ENCODE measurements at regions not wholly inside any gene's neighbourhood (a gene's known extent, or its start where the extent isn't known, plus 50 kb on each side); places are given as distances from the start of the nearest gene placed in this dataset.

GRCh38 chr3:19070325-19070724 is 78.0 kb upstream of the KCNH8 start:
- H3K4me1 Mint-ChIP-seq (ENCODE audit: low read depth): no peaks in the 10 kb centered on the region
- H3K27ac Mint-ChIP-seq: no peak overlapping the region
- no peaks in the 10 kb centered on the region for H3K36me3 Mint-ChIP-seq (ENCODE audit: low read depth)
- POLR2A ChIA-PET: no interaction called here
- no peak for ATAC-seq
- intact Hi-C loops (cut with micrococcal nuclease): no loop called here
- no peaks in the 10 kb centered on the region for H3K27me3 Mint-ChIP-seq
- CTCF ChIA-PET: no interaction called here
- H3K4me3 Mint-ChIP-seq: no peak overlapping the region
- no peak for DNase-seq
- H3K9me3 Mint-ChIP-seq: peaks cover 2% of the 10 kb centered on the region
- TF ChIP-seq, protein P1, sequence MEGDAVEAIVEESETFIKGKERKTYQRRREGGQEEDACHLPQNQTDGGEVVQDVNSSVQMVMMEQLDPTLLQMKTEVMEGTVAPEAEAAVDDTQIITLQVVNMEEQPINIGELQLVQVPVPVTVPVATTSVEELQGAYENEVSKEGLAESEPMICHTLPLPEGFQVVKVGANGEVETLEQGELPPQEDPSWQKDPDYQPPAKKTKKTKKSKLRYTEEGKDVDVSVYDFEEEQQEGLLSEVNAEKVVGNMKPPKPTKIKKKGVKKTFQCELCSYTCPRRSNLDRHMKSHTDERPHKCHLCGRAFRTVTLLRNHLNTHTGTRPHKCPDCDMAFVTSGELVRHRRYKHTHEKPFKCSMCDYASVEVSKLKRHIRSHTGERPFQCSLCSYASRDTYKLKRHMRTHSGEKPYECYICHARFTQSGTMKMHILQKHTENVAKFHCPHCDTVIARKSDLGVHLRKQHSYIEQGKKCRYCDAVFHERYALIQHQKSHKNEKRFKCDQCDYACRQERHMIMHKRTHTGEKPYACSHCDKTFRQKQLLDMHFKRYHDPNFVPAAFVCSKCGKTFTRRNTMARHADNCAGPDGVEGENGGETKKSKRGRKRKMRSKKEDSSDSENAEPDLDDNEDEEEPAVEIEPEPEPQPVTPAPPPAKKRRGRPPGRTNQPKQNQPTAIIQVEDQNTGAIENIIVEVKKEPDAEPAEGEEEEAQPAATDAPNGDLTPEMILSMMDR (IDR thresholded peaks at IDR 0.05): no peak

- H3K9me3 Mint-ChIP-seq: no peaks in the 10 kb centered on the region
- ChIA-PET POLR2A (no interaction called here), CTCF (interaction anchor here (0.8 to 2.7 kb wide), 7 partner anchors 12 to 801 kb away, joined by 3 to 11 read pairs (median 3); no protein-coding TSS in a partner anchor)
- H3K27me3 Mint-ChIP-seq: no peaks in the 10 kb centered on the region
- intact Hi-C loops (cut with micrococcal nuclease): loop anchor here (10.0 kb wide), 1 partner anchor 800 kb away; no protein-coding TSS in a partner anchor
- TF ChIP-seq, protein P1 (IDR thresholded peaks at IDR 0.05): no peak
- H3K36me3 Mint-ChIP-seq (ENCODE audit: low read depth): no peaks in the 10 kb centered on the region
- ATAC-seq (no peak), DNase-seq (no peak)
- H3K4me1 Mint-ChIP-seq (ENCODE audit: low read depth): no peaks in the 10 kb centered on the region
- no peak overlapping the region for H3K4me3 Mint-ChIP-seq
- no peak overlapping the region for H3K27ac Mint-ChIP-seq
Measured at GRCh38 chr3:19065027-19065426, 83.3 kb upstream of the KCNH8 start.

- no peak overlapping the region for H3K27ac Mint-ChIP-seq
Measured at GRCh38 chr3:19063936-19064335, 84.4 kb upstream of the KCNH8 start.

DNA sequence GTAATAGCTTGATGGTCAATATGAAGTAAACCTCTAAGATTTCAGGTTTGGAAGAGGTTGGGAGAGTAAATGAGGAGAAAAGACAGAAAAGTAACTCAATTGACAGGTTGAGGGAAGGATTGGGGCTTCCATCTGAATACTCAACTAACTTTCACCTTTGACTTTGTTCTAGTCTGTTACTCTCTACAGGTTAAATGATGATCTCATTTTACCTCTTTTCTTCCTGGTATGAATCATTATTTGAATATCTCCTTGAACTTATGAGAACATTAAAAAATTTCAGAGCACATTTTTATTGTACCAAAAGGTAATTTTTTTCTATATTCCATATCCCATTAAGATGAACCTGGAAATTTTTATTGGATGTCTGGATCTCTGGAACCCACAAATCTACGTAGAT is 87.9 kb upstream of the KCNH8 start:
- ChIA-PET POLR2A (no interaction called here), CTCF (no interaction called here)
- no peaks in the 10 kb centered on the region for H3K4me1 Mint-ChIP-seq (ENCODE audit: low read depth)
- no peaks in the 10 kb centered on the region for H3K27me3 Mint-ChIP-seq
- H3K27ac Mint-ChIP-seq: no peak overlapping the region
- intact Hi-C loops (cut with micrococcal nuclease): loop anchor here (10.0 kb wide), 1 partner anchor 804 kb away; no protein-coding TSS in a partner anchor
- ATAC-seq (no peak), DNase-seq (no peak)
- no peak overlapping the region for H3K4me3 Mint-ChIP-seq
- no peaks in the 10 kb centered on the region for H3K9me3 Mint-ChIP-seq
- no peaks in the 10 kb centered on the region for H3K36me3 Mint-ChIP-seq (ENCODE audit: low read depth)
- TF ChIP-seq, protein P1 (IDR thresholded peaks at IDR 0.05): no peak

More at GRCh38 chr3:19063936-19064335, 84.4 kb upstream of the KCNH8 start:
- Mint-ChIP-seq H3K27me3 (no peaks in the 10 kb centered on the region), H3K4me1 (ENCODE audit: low read depth) (no peaks in the 10 kb centered on the region), H3K36me3 (ENCODE audit: low read depth) (no peaks in the 10 kb centered on the region), H3K9me3 (no peaks in the 10 kb centered on the region), H3K4me3 (no peak overlapping the region)
- intact Hi-C loops (cut with micrococcal nuclease): loop anchor here (10.0 kb wide), 1 partner anchor 801 kb away; no protein-coding TSS in a partner anchor
- POLR2A ChIA-PET: no interaction called here
- DNase-seq: no peak
- ATAC-seq: no peak
- TF ChIP-seq, protein P1 (IDR thresholded peaks at IDR 0.05): no peak
- CTCF ChIA-PET: interaction anchor here (1.8 to 2.7 kb wide), 2 partner anchors 9 to 802 kb away, joined by 5 to 11 read pairs; no protein-coding TSS in a partner anchor

DNA sequence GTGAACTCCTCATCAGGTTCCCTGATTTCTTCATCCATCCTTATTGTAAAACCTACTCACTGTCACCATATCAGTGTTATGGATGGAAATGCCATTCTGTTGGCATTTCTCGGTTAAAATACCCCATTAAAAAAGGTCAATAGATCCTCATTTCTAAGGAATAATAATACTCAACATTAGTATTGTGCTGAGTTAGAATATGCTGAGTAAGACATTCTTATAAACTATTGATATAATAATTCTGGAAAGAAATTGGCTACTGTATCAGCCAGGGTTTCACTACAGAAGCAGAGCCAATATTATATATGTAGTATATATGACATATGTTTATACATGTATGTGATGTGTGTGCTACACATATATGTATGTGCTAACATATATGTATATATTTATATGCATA is 95.4 kb upstream of the KCNH8 start:
- H3K4me1 Mint-ChIP-seq (ENCODE audit: low read depth): no peaks in the 10 kb centered on the region
- no peak overlapping the region for H3K4me3 Mint-ChIP-seq
- no peaks in the 10 kb centered on the region for H3K36me3 Mint-ChIP-seq (ENCODE audit: low read depth)
- CTCF ChIA-PET: no interaction called here
- TF ChIP-seq, protein P1 (IDR thresholded peaks at IDR 0.05): no peak
- no peak overlapping the region for H3K27ac Mint-ChIP-seq
- ATAC-seq: no peak
- no peak for DNase-seq
- no peaks in the 10 kb centered on the region for H3K27me3 Mint-ChIP-seq
- H3K9me3 Mint-ChIP-seq: no peaks in the 10 kb centered on the region
- intact Hi-C loops (cut with micrococcal nuclease): no loop called here
- POLR2A ChIA-PET: no interaction called here

Data from activated CD8-positive, alpha-beta T cell treated with anti-CD3 and anti-CD28 coated beads for 36 hours (primary cell).